ENCODE measurements at regions not wholly inside any gene's neighbourhood (a gene's known extent, or its start where the extent isn't known, plus 50 kb on each side); places are given as distances from the start of the nearest gene placed in this dataset.

GRCh38 chr20:48207505-48207904, 422.2 kb upstream of the SULF2 start:
- CTCF ChIA-PET: interaction anchor here (0.9 kb wide), 1 partner anchor 86 kb away, joined by 4 read pairs; no protein-coding TSS in a partner anchor
- peaks cover 54% of the 10 kb centered on the region for H3K27me3 Mint-ChIP-seq (ENCODE audit: unreplicated experiment)
- no peak overlapping the region for H3K4me3 Mint-ChIP-seq (ENCODE audit: low read depth, unreplicated experiment)
- TF ChIP-seq CTCF (IDR thresholded peaks at IDR 0.05; ENCODE audit: unreplicated experiment): no peak
- no TSS peak for BruUV-seq (replicated peaks)
- no peaks in the 10 kb centered on the region for H3K9me3 Mint-ChIP-seq (ENCODE audit: low read depth, unreplicated experiment)
- H3K27ac Mint-ChIP-seq (ENCODE audit: unreplicated experiment): no peak overlapping the region
- DNase-seq: no peak
- intact Hi-C loops (cut with micrococcal nuclease; ENCODE audit: unreplicated experiment): no loop called here
- H3K4me1 Mint-ChIP-seq (ENCODE audit: low read depth, unreplicated experiment): no peaks in the 10 kb centered on the region
- no peaks in the 10 kb centered on the region for H3K36me3 Mint-ChIP-seq (ENCODE audit: insufficient read depth, unreplicated experiment)

- TF ChIP-seq CTCF (IDR thresholded peaks at IDR 0.05; ENCODE audit: unreplicated experiment): no peak
- H3K4me3 Mint-ChIP-seq (ENCODE audit: low read depth, unreplicated experiment): no peak overlapping the region
- peaks cover 46% of the 10 kb centered on the region for H3K27me3 Mint-ChIP-seq (ENCODE audit: unreplicated experiment)
- no peak for DNase-seq
- BruUV-seq (replicated peaks): no TSS peak
- intact Hi-C loops (cut with micrococcal nuclease; ENCODE audit: unreplicated experiment): no loop called here
- no peaks in the 10 kb centered on the region for H3K4me1 Mint-ChIP-seq (ENCODE audit: low read depth, unreplicated experiment)
- no peak overlapping the region for H3K27ac Mint-ChIP-seq (ENCODE audit: unreplicated experiment)
- no peaks in the 10 kb centered on the region for H3K9me3 Mint-ChIP-seq (ENCODE audit: low read depth, unreplicated experiment)
- CTCF ChIA-PET: interaction anchor here (0.5 kb wide), 1 partner anchor 15 kb away, joined by 4 read pairs; no protein-coding TSS in a partner anchor
- H3K36me3 Mint-ChIP-seq (ENCODE audit: insufficient read depth, unreplicated experiment): no peaks in the 10 kb centered on the region
Observed at GRCh38 chr20:48205786-48206185, 420.5 kb upstream of the SULF2 start.

- H3K4me1 Mint-ChIP-seq (ENCODE audit: low read depth, unreplicated experiment): no peaks in the 10 kb centered on the region
- DNase-seq: no peak
- no peak overlapping the region for H3K4me3 Mint-ChIP-seq (ENCODE audit: low read depth, unreplicated experiment)
- peaks cover 44% of the 10 kb centered on the region for H3K27me3 Mint-ChIP-seq (ENCODE audit: unreplicated experiment)
- CTCF ChIA-PET: interaction anchor here (0.5 kb wide), 1 partner anchor 94 kb away, joined by 6 read pairs; no protein-coding TSS in a partner anchor
- H3K9me3 Mint-ChIP-seq (ENCODE audit: low read depth, unreplicated experiment): no peaks in the 10 kb centered on the region
- no peak overlapping the region for H3K27ac Mint-ChIP-seq (ENCODE audit: unreplicated experiment)
- no TSS peak for BruUV-seq (replicated peaks)
- intact Hi-C loops (cut with micrococcal nuclease; ENCODE audit: unreplicated experiment): no loop called here
- no peaks in the 10 kb centered on the region for H3K36me3 Mint-ChIP-seq (ENCODE audit: insufficient read depth, unreplicated experiment)
- TF ChIP-seq CTCF (IDR thresholded peaks at IDR 0.05; ENCODE audit: unreplicated experiment): no peak
Observed at GRCh38 chr20:48205281-48205782, 420.1 kb upstream of the SULF2 start.

GRCh38 chr20:48204499-48204898, 419.2 kb upstream of the SULF2 start:
- BruUV-seq (replicated peaks): no TSS peak

More at GRCh38 chr20:48204499-48204898, 419.2 kb upstream of the SULF2 start:
- H3K4me1 Mint-ChIP-seq (ENCODE audit: low read depth, unreplicated experiment): no peaks in the 10 kb centered on the region
- CTCF ChIA-PET: interaction anchor here (0.5 kb wide), 1 partner anchor 95 kb away, joined by 6 read pairs; no protein-coding TSS in a partner anchor
- H3K27ac Mint-ChIP-seq (ENCODE audit: unreplicated experiment): no peak overlapping the region
- no peaks in the 10 kb centered on the region for H3K9me3 Mint-ChIP-seq (ENCODE audit: low read depth, unreplicated experiment)
- peaks cover 44% of the 10 kb centered on the region for H3K27me3 Mint-ChIP-seq (ENCODE audit: unreplicated experiment)
- DNase-seq: no peak
- no peak overlapping the region for H3K4me3 Mint-ChIP-seq (ENCODE audit: low read depth, unreplicated experiment)
- no peak for TF ChIP-seq CTCF (IDR thresholded peaks at IDR 0.05; ENCODE audit: unreplicated experiment)
- intact Hi-C loops (cut with micrococcal nuclease; ENCODE audit: unreplicated experiment): no loop called here
- no peaks in the 10 kb centered on the region for H3K36me3 Mint-ChIP-seq (ENCODE audit: insufficient read depth, unreplicated experiment)
